ENCODE measurements at regions not wholly inside any gene's neighbourhood (a gene's known extent, or its start where the extent isn't known, plus 50 kb on each side); places are given as distances from the start of the nearest gene placed in this dataset.

- H3K27ac ChIP-seq (ENCODE audit: low read depth, low read length), result no peak overlapping the region
- H3K36me3 ChIP-seq (ENCODE audit: control insufficient read depth, insufficient read depth, low read length), result no peaks in the 10 kb centered on the region
- H3K9ac ChIP-seq (ENCODE audit: low read length), result no peak overlapping the region
- H3K27me3 ChIP-seq (ENCODE audit: control insufficient read depth, insufficient read depth, low read length), result no peaks in the 10 kb centered on the region
- no peak overlapping the region for H3K4me3 ChIP-seq (ENCODE audit: low read length)
- H3K4me1 ChIP-seq (ENCODE audit: control insufficient read depth, insufficient read depth, low read length), result no peaks in the 10 kb centered on the region
These were observed 934.7 kb upstream of the PRMT6 start for GRCh38 chr1:106121728-106122127.

DNA sequence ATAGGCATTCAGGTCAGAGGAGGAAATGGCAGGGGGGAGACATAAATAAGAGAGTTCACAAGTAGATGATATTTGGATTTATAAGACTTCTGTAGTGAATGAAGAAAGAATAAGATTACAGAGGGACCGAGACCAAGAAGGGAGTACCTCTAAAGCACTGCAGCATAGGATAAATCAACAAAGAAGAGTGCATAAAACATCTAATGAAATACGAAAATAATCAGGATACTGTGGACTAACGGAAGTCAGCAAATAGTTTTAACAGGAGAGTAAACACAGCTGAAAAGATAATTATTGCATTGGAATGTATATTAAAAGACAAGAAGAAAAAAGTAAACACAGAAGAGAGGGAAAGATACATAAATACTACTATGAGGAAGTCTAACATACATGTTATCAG is 921.9 kb upstream of the PRMT6 start:
- H3K27ac ChIP-seq (ENCODE audit: low read depth, low read length), result no peak overlapping the region
- no peaks in the 10 kb centered on the region for H3K27me3 ChIP-seq (ENCODE audit: control insufficient read depth, insufficient read depth, low read length)
- no peaks in the 10 kb centered on the region for H3K36me3 ChIP-seq (ENCODE audit: control insufficient read depth, insufficient read depth, low read length)
- H3K4me3 ChIP-seq (ENCODE audit: low read length), result no peak overlapping the region
- no peak overlapping the region for H3K9ac ChIP-seq (ENCODE audit: low read length)
- no peaks in the 10 kb centered on the region for H3K4me1 ChIP-seq (ENCODE audit: control insufficient read depth, insufficient read depth, low read length)

DNA sequence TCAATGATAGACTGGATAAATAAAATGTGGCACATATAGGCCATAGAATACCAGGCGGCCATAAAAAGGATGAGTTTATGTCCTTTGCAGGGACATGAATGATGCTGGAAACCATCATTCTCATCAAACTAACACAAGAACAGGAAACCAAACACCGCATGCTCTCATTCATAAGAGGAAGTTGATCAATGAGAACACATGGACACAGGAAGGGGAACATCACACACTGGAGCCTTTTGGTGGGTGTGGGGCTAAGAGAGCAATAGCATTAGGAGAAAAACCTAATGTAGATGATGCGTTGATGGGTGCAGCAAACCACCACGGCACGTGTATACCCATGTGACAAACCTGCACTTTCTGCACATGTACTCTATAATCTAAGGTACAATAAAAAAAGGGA is 883.4 kb upstream of the PRMT6 start:
- Histone ChIP-seq H3K36me3 (ENCODE audit: control insufficient read depth, insufficient read depth, low read length) (no peaks in the 10 kb centered on the region), H3K4me1 (ENCODE audit: control insufficient read depth, insufficient read depth, low read length) (no peaks in the 10 kb centered on the region), H3K27ac (ENCODE audit: low read depth, low read length) (no peak overlapping the region), H3K27me3 (ENCODE audit: control insufficient read depth, insufficient read depth, low read length) (no peaks in the 10 kb centered on the region), H3K4me3 (ENCODE audit: low read length) (no peak overlapping the region), H3K9ac (ENCODE audit: low read length) (no peak overlapping the region)

GRCh38 chr1:106178791-106179190 is 877.7 kb upstream of the PRMT6 start:
- Histone ChIP-seq H3K27ac (ENCODE audit: low read depth, low read length) (no peak overlapping the region), H3K36me3 (ENCODE audit: control insufficient read depth, insufficient read depth, low read length) (no peaks in the 10 kb centered on the region), H3K4me3 (ENCODE audit: low read length) (no peak overlapping the region), H3K27me3 (ENCODE audit: control insufficient read depth, insufficient read depth, low read length) (no peaks in the 10 kb centered on the region), H3K4me1 (ENCODE audit: control insufficient read depth, insufficient read depth, low read length) (no peaks in the 10 kb centered on the region), H3K9ac (ENCODE audit: low read length) (no peak overlapping the region)

GRCh38 chr1:106181866-106182265 is 874.6 kb upstream of the PRMT6 start:
- no peaks in the 10 kb centered on the region for H3K4me1 ChIP-seq (ENCODE audit: control insufficient read depth, insufficient read depth, low read length)
- H3K27ac ChIP-seq (ENCODE audit: low read depth, low read length), result no peak overlapping the region
- no peaks in the 10 kb centered on the region for H3K27me3 ChIP-seq (ENCODE audit: control insufficient read depth, insufficient read depth, low read length)
- no peaks in the 10 kb centered on the region for H3K36me3 ChIP-seq (ENCODE audit: control insufficient read depth, insufficient read depth, low read length)
- H3K4me3 ChIP-seq (ENCODE audit: low read length), result no peak overlapping the region
- H3K9ac ChIP-seq (ENCODE audit: low read length), result no peak overlapping the region

GRCh38 chr1:106185089-106185488 is 871.4 kb upstream of the PRMT6 start:
- H3K36me3 ChIP-seq (ENCODE audit: control insufficient read depth, insufficient read depth, low read length), result no peaks in the 10 kb centered on the region
- no peaks in the 10 kb centered on the region for H3K4me1 ChIP-seq (ENCODE audit: control insufficient read depth, insufficient read depth, low read length)
- no peak overlapping the region for H3K9ac ChIP-seq (ENCODE audit: low read length)
- H3K4me3 ChIP-seq (ENCODE audit: low read length), result no peak overlapping the region
- H3K27ac ChIP-seq (ENCODE audit: low read depth, low read length), result no peak overlapping the region
- no peaks in the 10 kb centered on the region for H3K27me3 ChIP-seq (ENCODE audit: control insufficient read depth, insufficient read depth, low read length)

- no peak overlapping the region for H3K4me3 ChIP-seq (ENCODE audit: low read length)
- no peaks in the 10 kb centered on the region for H3K4me1 ChIP-seq (ENCODE audit: control insufficient read depth, insufficient read depth, low read length)
- H3K36me3 ChIP-seq (ENCODE audit: control insufficient read depth, insufficient read depth, low read length), result no peaks in the 10 kb centered on the region
- H3K27me3 ChIP-seq (ENCODE audit: control insufficient read depth, insufficient read depth, low read length), result no peaks in the 10 kb centered on the region
- H3K27ac ChIP-seq (ENCODE audit: low read depth, low read length), result no peak overlapping the region
- H3K9ac ChIP-seq (ENCODE audit: low read length), result no peak overlapping the region
These were observed 866.7 kb upstream of the PRMT6 start for GRCh38 chr1:106189780-106190179.

GRCh38 chr1:106194206-106194605 is 862.3 kb upstream of the PRMT6 start:
- H3K27ac ChIP-seq (ENCODE audit: low read depth, low read length), result no peak overlapping the region
- H3K27me3 ChIP-seq (ENCODE audit: control insufficient read depth, insufficient read depth, low read length), result no peaks in the 10 kb centered on the region
- H3K4me3 ChIP-seq (ENCODE audit: low read length), result no peak overlapping the region
- no peaks in the 10 kb centered on the region for H3K36me3 ChIP-seq (ENCODE audit: control insufficient read depth, insufficient read depth, low read length)
- no peak overlapping the region for H3K9ac ChIP-seq (ENCODE audit: low read length)
- no peaks in the 10 kb centered on the region for H3K4me1 ChIP-seq (ENCODE audit: control insufficient read depth, insufficient read depth, low read length)

DNA sequence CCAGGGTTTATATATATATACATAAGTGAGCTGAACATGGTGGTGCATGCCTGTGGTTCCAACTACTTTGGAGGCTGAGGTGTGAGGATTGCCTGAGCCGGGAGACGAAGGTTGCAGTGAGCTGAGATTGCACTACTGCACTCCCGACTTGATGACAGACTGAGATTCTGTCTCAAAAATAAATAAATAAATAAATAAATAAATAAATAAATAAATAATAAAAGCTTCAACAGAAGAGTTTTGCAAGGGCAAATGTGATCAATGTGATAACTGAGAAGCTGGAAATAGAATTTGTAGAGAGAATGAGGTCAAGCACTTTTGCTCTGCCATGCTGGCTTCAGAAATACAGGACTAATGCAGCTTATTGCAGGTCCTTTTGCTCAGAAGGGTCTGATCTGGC is 855.8 kb upstream of the PRMT6 start:
- Histone ChIP-seq H3K4me3 (ENCODE audit: low read length) (no peak overlapping the region), H3K27me3 (ENCODE audit: control insufficient read depth, insufficient read depth, low read length) (no peaks in the 10 kb centered on the region), H3K9ac (ENCODE audit: low read length) (no peak overlapping the region), H3K4me1 (ENCODE audit: control insufficient read depth, insufficient read depth, low read length) (no peaks in the 10 kb centered on the region), H3K36me3 (ENCODE audit: control insufficient read depth, insufficient read depth, low read length) (no peaks in the 10 kb centered on the region), H3K27ac (ENCODE audit: low read depth, low read length) (no peak overlapping the region)

DNA sequence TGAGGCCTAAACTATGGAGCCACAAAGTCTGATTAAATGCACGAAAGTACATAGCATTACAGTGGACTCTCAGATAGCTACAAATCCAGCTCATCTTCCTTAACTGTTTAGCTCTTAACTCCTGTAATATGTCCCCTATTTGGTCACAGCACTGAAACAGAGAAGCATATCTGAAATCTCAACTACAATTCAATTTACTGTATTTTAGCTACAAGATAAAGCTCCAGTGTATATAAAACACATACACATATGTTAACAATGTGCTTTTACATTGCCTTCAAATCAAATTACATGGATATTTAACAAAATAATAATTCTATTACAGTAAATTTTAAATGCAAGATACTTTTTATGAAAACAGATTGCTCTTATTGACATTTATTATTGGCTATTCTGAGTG is 849.3 kb upstream of the PRMT6 start:
- no peak overlapping the region for H3K4me3 ChIP-seq (ENCODE audit: low read length)
- H3K36me3 ChIP-seq (ENCODE audit: control insufficient read depth, insufficient read depth, low read length), result no peaks in the 10 kb centered on the region

DNA sequence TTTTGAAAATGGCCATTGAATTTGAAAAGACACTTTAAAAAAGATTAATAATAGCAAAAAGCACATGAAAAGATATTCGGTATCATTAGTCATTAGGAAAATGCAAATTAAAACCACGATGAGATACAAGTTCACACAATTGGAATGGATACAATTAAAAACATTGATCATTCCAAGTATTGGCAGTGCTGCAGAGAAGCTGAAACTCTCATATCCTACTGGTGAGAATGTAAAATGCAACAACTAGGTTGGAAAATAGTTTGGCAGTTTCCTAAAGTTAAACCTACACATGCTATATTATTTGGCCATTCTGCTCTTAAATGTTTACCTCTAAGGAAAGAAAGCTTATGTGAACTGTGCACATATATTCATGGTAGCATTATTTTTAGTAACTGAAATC is 838.7 kb upstream of the PRMT6 start:
- H3K4me1 ChIP-seq (ENCODE audit: control insufficient read depth, insufficient read depth, low read length), result no peaks in the 10 kb centered on the region
- H3K36me3 ChIP-seq (ENCODE audit: control insufficient read depth, insufficient read depth, low read length), result no peaks in the 10 kb centered on the region
- no peaks in the 10 kb centered on the region for H3K27me3 ChIP-seq (ENCODE audit: control insufficient read depth, insufficient read depth, low read length)
- no peak overlapping the region for H3K27ac ChIP-seq (ENCODE audit: low read depth, low read length)
- H3K4me3 ChIP-seq (ENCODE audit: low read length), result no peak overlapping the region
- no peak overlapping the region for H3K9ac ChIP-seq (ENCODE audit: low read length)

More for the DNA sequence above, 849.3 kb upstream of the PRMT6 start:
- no peaks in the 10 kb centered on the region for H3K27me3 ChIP-seq (ENCODE audit: control insufficient read depth, insufficient read depth, low read length)
- no peak overlapping the region for H3K9ac ChIP-seq (ENCODE audit: low read length)
- no peak overlapping the region for H3K27ac ChIP-seq (ENCODE audit: low read depth, low read length)
- no peaks in the 10 kb centered on the region for H3K4me1 ChIP-seq (ENCODE audit: control insufficient read depth, insufficient read depth, low read length)

DNA sequence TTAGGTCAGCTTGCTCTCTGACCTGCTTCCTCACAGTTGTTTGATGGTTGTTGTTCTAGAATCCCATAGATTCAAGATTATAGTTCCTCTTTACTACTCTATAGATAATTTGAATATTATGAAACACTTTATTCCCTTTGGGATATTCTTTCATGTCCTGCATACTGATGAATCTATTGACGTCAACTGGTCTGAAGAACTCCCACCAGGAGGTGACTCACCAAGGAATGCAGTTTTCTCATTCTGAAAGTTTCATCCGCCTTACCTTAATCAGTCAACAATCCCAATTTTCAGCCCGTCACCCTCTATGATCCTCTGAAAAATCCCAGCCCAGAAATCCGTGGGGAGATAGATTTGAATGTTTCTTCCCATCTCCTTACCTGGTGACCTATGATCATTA is 834.1 kb upstream of the PRMT6 start:
- no peak overlapping the region for H3K9ac ChIP-seq (ENCODE audit: low read length)

DNA sequence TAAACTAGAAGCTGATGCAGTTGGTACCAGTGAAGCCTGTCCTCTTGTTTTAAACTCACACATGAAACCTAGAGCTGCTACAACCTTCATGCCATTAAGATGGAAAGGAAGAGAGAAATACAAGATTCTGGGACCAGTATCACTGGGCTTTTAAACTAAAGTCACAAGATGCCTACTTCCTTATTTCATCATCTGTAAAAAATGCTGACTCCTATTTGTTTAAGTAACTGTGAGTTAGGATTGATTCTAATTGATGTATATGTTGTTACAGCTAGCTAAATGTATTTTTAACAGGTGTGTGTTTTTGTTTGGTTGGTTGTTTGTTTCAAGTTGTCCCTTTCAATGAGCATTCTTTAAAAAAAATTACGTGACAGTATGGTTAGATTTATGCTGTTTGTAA is 833.3 kb upstream of the PRMT6 start:
- Histone ChIP-seq H3K27ac (ENCODE audit: low read depth, low read length) (no peak overlapping the region), H3K36me3 (ENCODE audit: control insufficient read depth, insufficient read depth, low read length) (no peaks in the 10 kb centered on the region), H3K27me3 (ENCODE audit: control insufficient read depth, insufficient read depth, low read length) (no peaks in the 10 kb centered on the region), H3K4me3 (ENCODE audit: low read length) (no peak overlapping the region), H3K4me1 (ENCODE audit: control insufficient read depth, insufficient read depth, low read length) (no peaks in the 10 kb centered on the region), H3K9ac (ENCODE audit: low read length) (no peak overlapping the region)

More for the DNA sequence above, 834.1 kb upstream of the PRMT6 start:
- no peaks in the 10 kb centered on the region for H3K4me1 ChIP-seq (ENCODE audit: control insufficient read depth, insufficient read depth, low read length)
- no peak overlapping the region for H3K4me3 ChIP-seq (ENCODE audit: low read length)
- no peak overlapping the region for H3K27ac ChIP-seq (ENCODE audit: low read depth, low read length)
- H3K27me3 ChIP-seq (ENCODE audit: control insufficient read depth, insufficient read depth, low read length), result no peaks in the 10 kb centered on the region
- H3K36me3 ChIP-seq (ENCODE audit: control insufficient read depth, insufficient read depth, low read length), result no peaks in the 10 kb centered on the region
